GM23338 (cell line): ENCODE measurements at regions not wholly inside any gene's neighbourhood (a gene's known extent, or its start where the extent isn't known, plus 50 kb on each side); places are given as distances from the start of the nearest gene placed in this dataset.

Experiments
- ATAC-seq: fragments of 200-7000 bp; cut with Tn5 transposase; 3 replicates; pipeline ENCODE4 v1.9.1; 2020
- DNase-seq: peaks from one replicate; pipeline ENCODE4 v3.0.0-alpha.2; 2015; ENCODE audit warnings: low spot score
- H2AFZ ChIP-seq: fragments of 200-600 bp; sonication (generic); 2 replicates; pipeline ENCODE4 v1.8.0; 2016; ENCODE audit warnings: antibody characterized with exemption, mild to moderate bottlenecking, moderate library complexity
- H3F3A ChIP-seq: fragments of 200-600 bp; sonication (generic); replicated peaks from 2 replicates; pipeline ENCODE4 v1.8.0; 2017; ENCODE audit warnings: antibody characterized with exemption, mixed run types, low read depth
- H3K27ac ChIP-seq: fragments of 200-600 bp; sonication (generic); 2 replicates; pipeline ENCODE4 v1.6.1; 2016; ENCODE audit warnings: low read depth
- H3K27me3 ChIP-seq: fragments of 200-600 bp; sonication (generic); 2 replicates; pipeline ENCODE4 v1.8.0; 2016; ENCODE audit warnings: mild to moderate bottlenecking, mixed run types, moderate library complexity; ENCODE audit not compliant: insufficient read depth
- H3K36me3 ChIP-seq: fragments of 200-600 bp; sonication (generic); 2 replicates; pipeline ENCODE4 v1.8.0; 2016; ENCODE audit warnings: mild to moderate bottlenecking; ENCODE audit not compliant: insufficient read depth
- H3K4me1 ChIP-seq: fragments of 200-600 bp; sonication (generic); 2 replicates; pipeline ENCODE4 v1.8.0; 2016; ENCODE audit warnings: mild to moderate bottlenecking, moderate library complexity; ENCODE audit not compliant: insufficient read depth
- H3K4me2 ChIP-seq: fragments of 200-600 bp; sonication (generic); 2 replicates; pipeline ENCODE4 v1.7.1; 2017; ENCODE audit warnings: mixed run types
- H3K4me3 ChIP-seq: fragments of 200-600 bp; sonication (generic); 2 replicates; pipeline ENCODE4 v1.6.1; 2016; ENCODE audit warnings: mixed run types
- H3K79me2 ChIP-seq: fragments of 200-600 bp; sonication (generic); replicated peaks from 2 replicates; pipeline ENCODE4 v1.8.0; 2017; ENCODE audit warnings: mild to moderate bottlenecking; ENCODE audit not compliant: insufficient read depth
- H3K9me2 ChIP-seq: fragments of 200-600 bp; sonication (generic); 2 replicates; pipeline ENCODE4 v1.8.0; 2017; ENCODE audit not compliant: insufficient read depth
- H4K20me1 ChIP-seq: fragments of 200-600 bp; sonication (generic); replicated peaks from 2 replicates; pipeline ENCODE4 v1.8.0; 2017; ENCODE audit warnings: mild to moderate bottlenecking; ENCODE audit not compliant: insufficient read depth
- H3K27ac Mint-ChIP-seq: 2 replicates; pipeline ENCODE4 v1.8.0; 2020; ENCODE audit warnings: inconsistent platforms, mild to moderate bottlenecking, moderate library complexity, mixed read lengths
- H3K27me3 Mint-ChIP-seq: 3 replicates; pipeline ENCODE4 v1.8.0; 2022; ENCODE audit warnings: low read depth, mild to moderate bottlenecking, moderate library complexity, mixed read lengths, inconsistent platforms; ENCODE audit not compliant: insufficient read depth, poor library complexity
- H3K36me3 Mint-ChIP-seq: 3 replicates; pipeline ENCODE4 v1.8.0; 2021; ENCODE audit warnings: low read depth, mild to moderate bottlenecking, inconsistent platforms, moderate library complexity, mixed read lengths
- H3K4me1 Mint-ChIP-seq: 3 replicates; pipeline ENCODE4 v1.8.0; 2020; ENCODE audit warnings: mild to moderate bottlenecking, inconsistent platforms, mixed read lengths
- H3K4me3 Mint-ChIP-seq: 3 replicates; pipeline ENCODE4 v1.8.0; 2021; ENCODE audit warnings: moderate library complexity, mild to moderate bottlenecking, inconsistent platforms, mixed read lengths
- H3K9me3 Mint-ChIP-seq: 3 replicates; pipeline ENCODE4 v1.8.0; 2020; ENCODE audit warnings: moderate library complexity, mild to moderate bottlenecking, inconsistent platforms, mixed read lengths
- CREB1 ChIP-seq: fragments of 250-450 bp; sonication (Bioruptor Pico); IDR thresholded peaks from 2 replicates; pipeline ENCODE4 v1.5.0; 2020; ENCODE audit warnings: low read depth, mild to moderate bottlenecking, moderate library complexity
- ETS1 ChIP-seq: IDR thresholded peaks from 2 replicates; pipeline ENCODE4 v1.6.1; 2016; ENCODE audit warnings: antibody characterized with exemption
- EZH2 ChIP-seq: fragments of 200-600 bp; sonication (generic); IDR thresholded peaks from one replicate; pipeline ENCODE4 v1.8.0; 2017; ENCODE audit warnings: antibody characterized with exemption, mild to moderate bottlenecking, low read depth; ENCODE audit not compliant: unreplicated experiment
- EZH2phosphoT487 ChIP-seq: fragments of 200-600 bp; sonication (generic); IDR thresholded peaks from one replicate; pipeline ENCODE4 v1.8.1; 2018; ENCODE audit warnings: antibody characterized with exemption; ENCODE audit not compliant: unreplicated experiment
- JUNB ChIP-seq: IDR thresholded peaks from one replicate; pipeline ENCODE4 v1.6.1; 2016; ENCODE audit warnings: antibody characterized with exemption; ENCODE audit not compliant: unreplicated experiment
- NANOG ChIP-seq: IDR thresholded peaks from 2 replicates; pipeline ENCODE4 v1.6.1; 2016; ENCODE audit warnings: antibody characterized with exemption, borderline replicate concordance
- POLR2AphosphoS5 ChIP-seq: IDR thresholded peaks from 2 replicates; pipeline ENCODE4 v1.6.1; 2016; ENCODE audit warnings: antibody characterized with exemption, low read depth
- REST ChIP-seq: IDR thresholded peaks from one replicate; pipeline ENCODE4 v1.6.1; 2018; ENCODE audit warnings: antibody characterized with exemption; ENCODE audit not compliant: unreplicated experiment
- STAT1 ChIP-seq: IDR thresholded peaks from one replicate; pipeline ENCODE4 v1.6.1; 2016; ENCODE audit warnings: antibody characterized with exemption; ENCODE audit not compliant: unreplicated experiment
- ZNF331 ChIP-seq: fragments of 250-450 bp; sonication (Bioruptor Pico); IDR thresholded peaks from 2 replicates; pipeline ENCODE4 v1.5.0; 2020; ENCODE audit warnings: low read depth, mild to moderate bottlenecking, moderate library complexity
- ZNF462 ChIP-seq: fragments of 250-450 bp; sonication (Bioruptor Pico); IDR thresholded peaks from 2 replicates; pipeline ENCODE4 v1.5.0; 2020; ENCODE audit warnings: mild to moderate bottlenecking, moderate library complexity

- 0 out of 2 replicates have a peak, but pooled peaks cover 2% of the 10 kb centered on the region for H3K9me2 ChIP-seq
- H3K4me2 ChIP-seq, result no peak overlapping the region
- no peaks in the 10 kb centered on the region for H3K27me3 ChIP-seq
- peaks cover 7% of the 10 kb centered on the region; the same call in 2 of the 3 replicates for H3K9me3 Mint-ChIP-seq
- no peaks in the 10 kb centered on the region for H3K27me3 Mint-ChIP-seq
- no peak overlapping the region for H3K4me3 Mint-ChIP-seq
- H3K79me2 ChIP-seq, result no peaks in the 10 kb centered on the region
- no peaks in the 10 kb centered on the region for H3F3A ChIP-seq
- H3K36me3 Mint-ChIP-seq, result no peaks in the 10 kb centered on the region
- H3K4me3 ChIP-seq, result no peak overlapping the region
- no peak overlapping the region for H3K27ac ChIP-seq
- no peak overlapping the region for H3K27ac Mint-ChIP-seq
- no peak for TF ChIP-seq CREB1 (CRISPR knock-in tag)
- TF ChIP-seq POLR2AphosphoS5, result no peak
- no peak for TF ChIP-seq EZH2
- no peak for TF ChIP-seq EZH2phosphoT487
- TF ChIP-seq ZNF331 (CRISPR knock-in tag), result no peak
- no peak for TF ChIP-seq ZNF462 (CRISPR knock-in tag)
- no peak for TF ChIP-seq REST
- no peak for TF ChIP-seq NANOG
- no peak for TF ChIP-seq STAT1
- TF ChIP-seq JUNB, result no peak
- no peak for TF ChIP-seq ETS1
- ATAC-seq (no peak), DNase-seq (no peak)
- no peak overlapping the region for H2AFZ ChIP-seq
- H3K4me1 Mint-ChIP-seq, result peaks cover 46% of the 10 kb centered on the region
- H4K20me1 ChIP-seq, result no peaks in the 10 kb centered on the region
- no peaks in the 10 kb centered on the region; the same call in 1 of the 2 replicates for H3K36me3 ChIP-seq
- H3K4me1 ChIP-seq, result peaks cover 14% of the 10 kb centered on the region
Measured at GRCh38 chr20:16945619-16946018, 197.5 kb downstream of the OTOR start.
